ENCODE measurements at regions not wholly inside any gene's neighbourhood (a gene's known extent, or its start where the extent isn't known, plus 50 kb on each side); places are given as distances from the start of the nearest gene placed in this dataset.
"Not testable (repeated sequence)": the region's sequence is repeated elsewhere in the genome, so short reads cannot be mapped to it uniquely, and the experiment has no call there.

- H3K27me3 Mint-ChIP-seq (ENCODE audit: low read depth) = peaks cover 3% of the 10 kb centered on the region
- H3K36me3 Mint-ChIP-seq (ENCODE audit: low read depth) = no peaks in the 10 kb centered on the region
- no peaks in the 10 kb centered on the region for H3K4me1 Mint-ChIP-seq (ENCODE audit: low read depth)
- no peak overlapping the region for H3K4me3 Mint-ChIP-seq (ENCODE audit: unreplicated experiment)
- no peak overlapping the region for H3K27ac Mint-ChIP-seq (ENCODE audit: unreplicated experiment)
- peaks cover 9% of the 10 kb centered on the region for H3K9me3 Mint-ChIP-seq (ENCODE audit: low read depth)
- no peak for TF ChIP-seq CTCF (IDR thresholded peaks at IDR 0.05)
- no peak for DNase-seq (ENCODE audit: low spot score)
These were observed 241.8 kb downstream of the CD109 start for GRCh38 chr6:73937805-73938204.

- no peak for TF ChIP-seq CTCF (IDR thresholded peaks at IDR 0.05)
These were observed 236.9 kb downstream of the CD109 start for GRCh38 chr6:73932866-73933265.

GRCh38 chr6:73929405-73929804 is 233.4 kb downstream of the CD109 start:
- Mint-ChIP-seq H3K9me3 (ENCODE audit: low read depth) (peaks cover 30% of the 10 kb centered on the region), H3K27ac (ENCODE audit: unreplicated experiment) (no peak overlapping the region), H3K36me3 (ENCODE audit: low read depth) (peaks cover 14% of the 10 kb centered on the region), H3K4me3 (ENCODE audit: unreplicated experiment) (no peak overlapping the region), H3K27me3 (ENCODE audit: low read depth) (peaks cover 6% of the 10 kb centered on the region), H3K4me1 (ENCODE audit: low read depth) (peaks cover 5% of the 10 kb centered on the region)
- TF ChIP-seq CTCF (IDR thresholded peaks at IDR 0.05) = no peak
- DNase-seq (ENCODE audit: low spot score) = no peak

More at GRCh38 chr6:73932866-73933265, 236.9 kb downstream of the CD109 start:
- Mint-ChIP-seq H3K4me1 (ENCODE audit: low read depth) (peaks cover 5% of the 10 kb centered on the region), H3K27me3 (ENCODE audit: low read depth) (peaks cover 6% of the 10 kb centered on the region), H3K4me3 (ENCODE audit: unreplicated experiment) (no peak overlapping the region), H3K9me3 (ENCODE audit: low read depth) (peaks cover 26% of the 10 kb centered on the region), H3K27ac (ENCODE audit: unreplicated experiment) (no peak overlapping the region), H3K36me3 (ENCODE audit: low read depth) (peaks cover 5% of the 10 kb centered on the region)
- DNase-seq (ENCODE audit: low spot score) = no peak

- Mint-ChIP-seq H3K4me3 (ENCODE audit: unreplicated experiment) (no peak overlapping the region), H3K4me1 (ENCODE audit: low read depth) (peaks cover 5% of the 10 kb centered on the region), H3K9me3 (ENCODE audit: low read depth) (peaks cover 30% of the 10 kb centered on the region), H3K27me3 (ENCODE audit: low read depth) (peaks cover 4% of the 10 kb centered on the region), H3K36me3 (ENCODE audit: low read depth) (peaks cover 14% of the 10 kb centered on the region), H3K27ac (ENCODE audit: unreplicated experiment) (no peak overlapping the region)
- TF ChIP-seq CTCF (IDR thresholded peaks at IDR 0.05) = no peak
- DNase-seq (ENCODE audit: low spot score) = no peak
These were observed 231.4 kb downstream of the CD109 start for GRCh38 chr6:73927421-73927820.

- Mint-ChIP-seq H3K36me3 (ENCODE audit: low read depth) (peaks cover 11% of the 10 kb centered on the region), H3K9me3 (ENCODE audit: low read depth) (peaks cover 29% of the 10 kb centered on the region)
- not testable (repeated sequence) for H3K27ac Mint-ChIP-seq (ENCODE audit: unreplicated experiment); DNase-seq (ENCODE audit: low spot score); H3K4me3 Mint-ChIP-seq (ENCODE audit: unreplicated experiment); H3K4me1 Mint-ChIP-seq (ENCODE audit: low read depth); H3K27me3 Mint-ChIP-seq (ENCODE audit: low read depth)
These were observed 229.7 kb downstream of the CD109 start for GRCh38 chr6:73925703-73926102.

- DNase-seq (ENCODE audit: low spot score) = no peak
- TF ChIP-seq CTCF (IDR thresholded peaks at IDR 0.05) = no peak
- Mint-ChIP-seq H3K4me3 (ENCODE audit: unreplicated experiment) (no peak overlapping the region), H3K27ac (ENCODE audit: unreplicated experiment) (no peak overlapping the region), H3K36me3 (ENCODE audit: low read depth) (peaks cover 14% of the 10 kb centered on the region), H3K4me1 (ENCODE audit: low read depth) (no peaks in the 10 kb centered on the region), H3K27me3 (ENCODE audit: low read depth) (peaks cover 6% of the 10 kb centered on the region), H3K9me3 (ENCODE audit: low read depth) (peaks cover 28% of the 10 kb centered on the region)
These were observed 228.0 kb downstream of the CD109 start for GRCh38 chr6:73923905-73924485.

All from chondrocyte (in vitro differentiated cells).